ENCODE measurements at regions not wholly inside any gene's neighbourhood (a gene's known extent, or its start where the extent isn't known, plus 50 kb on each side); places are given as distances from the start of the nearest gene placed in this dataset.

- no peak for DNase-seq
- peaks cover 0 to 3% of the 10 kb centered on the region in 2 donors for H3K9me3 Mint-ChIP-seq
- no peaks in the 10 kb centered on the region for H3K4me1 Mint-ChIP-seq (ENCODE audit: low read depth)
- no peaks in the 10 kb centered on the region for H3K27me3 Mint-ChIP-seq (ENCODE audit: low read depth)
- ATAC-seq (replicated peaks in 1 of 2): no peak
- no peak overlapping the region for H3K4me3 Mint-ChIP-seq
- no peaks in the 10 kb centered on the region for H3K36me3 Mint-ChIP-seq (ENCODE audit: insufficient read depth in 2 of 2)
- no peak overlapping the region for H3K27ac Mint-ChIP-seq
Observed at GRCh38 chr20:2203436-2203835, 92.4 kb upstream of the TGM3 start.

- Mint-ChIP-seq H3K4me1 (ENCODE audit: low read depth) (no peaks in the 10 kb centered on the region), H3K27me3 (ENCODE audit: low read depth) (no peaks in the 10 kb centered on the region), H3K36me3 (ENCODE audit: insufficient read depth in 2 of 2) (no peaks in the 10 kb centered on the region), H3K27ac (no peak overlapping the region), H3K4me3 (no peak overlapping the region), H3K9me3 (peaks cover 0 to 3% of the 10 kb centered on the region in 2 donors)
- ATAC-seq (replicated peaks in 1 of 2) (no peak), DNase-seq (no peak)
Observed at GRCh38 chr20:2204021-2204420, 91.8 kb upstream of the TGM3 start.

GRCh38 chr20:2206957-2207769 is 88.6 kb upstream of the TGM3 start:
- no peaks in the 10 kb centered on the region for H3K4me1 Mint-ChIP-seq (ENCODE audit: low read depth)
- H3K27me3 Mint-ChIP-seq (ENCODE audit: low read depth): no peaks in the 10 kb centered on the region
- DNase-seq (peak; percentile 79 to 81), ATAC-seq (replicated peaks in 1 of 2) (peak; percentile 83 to 85)
- H3K4me3 Mint-ChIP-seq: peak overlapping the region; percentile 92
- H3K36me3 Mint-ChIP-seq (ENCODE audit: insufficient read depth in 2 of 2): no peaks in the 10 kb centered on the region
- H3K9me3 Mint-ChIP-seq: peaks cover 0 to 3% of the 10 kb centered on the region in 2 donors
- H3K27ac Mint-ChIP-seq: no peak overlapping the region

- no peak for ATAC-seq (replicated peaks in 1 of 2)
- H3K27me3 Mint-ChIP-seq (ENCODE audit: low read depth): no peaks in the 10 kb centered on the region
- H3K4me3 Mint-ChIP-seq: peak overlapping the region; percentile 92
- H3K27ac Mint-ChIP-seq: no peak overlapping the region
- DNase-seq: no peak
- peaks cover 0 to 3% of the 10 kb centered on the region in 2 donors for H3K9me3 Mint-ChIP-seq
- H3K36me3 Mint-ChIP-seq (ENCODE audit: insufficient read depth in 2 of 2): no peaks in the 10 kb centered on the region
- no peaks in the 10 kb centered on the region for H3K4me1 Mint-ChIP-seq (ENCODE audit: low read depth)
Observed at GRCh38 chr20:2207770-2208097, 88.1 kb upstream of the TGM3 start.

- DNase-seq (no peak), ATAC-seq (replicated peaks in 1 of 2) (no peak)
- H3K9me3 Mint-ChIP-seq: peaks cover 0 to 2% of the 10 kb centered on the region in 2 donors
- H3K4me1 Mint-ChIP-seq (ENCODE audit: low read depth): no peaks in the 10 kb centered on the region
- no peaks in the 10 kb centered on the region for H3K27me3 Mint-ChIP-seq (ENCODE audit: low read depth)
- H3K27ac Mint-ChIP-seq: no peak overlapping the region
- no peaks in the 10 kb centered on the region for H3K36me3 Mint-ChIP-seq (ENCODE audit: insufficient read depth in 2 of 2)
- H3K4me3 Mint-ChIP-seq: no peak overlapping the region
Observed at GRCh38 chr20:2208897-2209296, 86.9 kb upstream of the TGM3 start.

GRCh38 chr20:2210646-2211552 is 84.9 kb upstream of the TGM3 start:
- Mint-ChIP-seq H3K4me1 (ENCODE audit: low read depth) (no peaks in the 10 kb centered on the region), H3K27me3 (ENCODE audit: low read depth) (no peaks in the 10 kb centered on the region), H3K27ac (no peak overlapping the region), H3K4me3 (no peak overlapping the region), H3K9me3 (no peaks in the 10 kb centered on the region), H3K36me3 (ENCODE audit: insufficient read depth in 2 of 2) (no peaks in the 10 kb centered on the region)
- no peak for ATAC-seq (replicated peaks in 1 of 2)
- no peak for DNase-seq

- no peak for ATAC-seq (replicated peaks in 1 of 2)
- no peak overlapping the region for H3K4me3 Mint-ChIP-seq
- no peak overlapping the region for H3K27ac Mint-ChIP-seq
- DNase-seq: no peak
- no peaks in the 10 kb centered on the region for H3K36me3 Mint-ChIP-seq (ENCODE audit: insufficient read depth in 2 of 2)
- H3K9me3 Mint-ChIP-seq: no peaks in the 10 kb centered on the region
- no peaks in the 10 kb centered on the region for H3K4me1 Mint-ChIP-seq (ENCODE audit: low read depth)
- no peaks in the 10 kb centered on the region for H3K27me3 Mint-ChIP-seq (ENCODE audit: low read depth)
Observed at GRCh38 chr20:2212456-2213015, 83.3 kb upstream of the TGM3 start.

GRCh38 chr20:2213401-2213800 is 82.4 kb upstream of the TGM3 start:
- H3K27me3 Mint-ChIP-seq (ENCODE audit: low read depth): no peaks in the 10 kb centered on the region
- peaks cover 7% of the 10 kb centered on the region for H3K4me1 Mint-ChIP-seq (ENCODE audit: low read depth)
- H3K36me3 Mint-ChIP-seq (ENCODE audit: insufficient read depth in 2 of 2): no peaks in the 10 kb centered on the region
- H3K9me3 Mint-ChIP-seq: no peaks in the 10 kb centered on the region
- H3K4me3 Mint-ChIP-seq: no peak overlapping the region
- no peak for DNase-seq
- no peak overlapping the region for H3K27ac Mint-ChIP-seq
- ATAC-seq (replicated peaks in 1 of 2): no peak

GRCh38 chr20:2217857-2218539 is 77.8 kb upstream of the TGM3 start:
- peaks cover 0 to 6% of the 10 kb centered on the region in 2 donors for H3K9me3 Mint-ChIP-seq
- DNase-seq (peak; percentile 3 to 21), ATAC-seq (replicated peaks in 1 of 2) (peak; percentile 53 to 76)
- H3K27ac Mint-ChIP-seq: no peak overlapping the region
- peaks cover 19% of the 10 kb centered on the region for H3K4me1 Mint-ChIP-seq (ENCODE audit: low read depth)
- H3K27me3 Mint-ChIP-seq (ENCODE audit: low read depth): no peaks in the 10 kb centered on the region
- H3K36me3 Mint-ChIP-seq (ENCODE audit: insufficient read depth in 2 of 2): peaks cover 3 to 8% of the 10 kb centered on the region in 2 donors
- H3K4me3 Mint-ChIP-seq: peak overlapping the region; percentile 12 to 53

- Mint-ChIP-seq H3K4me3 (no peak overlapping the region), H3K27ac (no peak overlapping the region), H3K27me3 (ENCODE audit: low read depth) (no peaks in the 10 kb centered on the region), H3K9me3 (peaks cover 0 to 6% of the 10 kb centered on the region in 2 donors), H3K36me3 (ENCODE audit: insufficient read depth in 2 of 2) (peaks cover 3 to 8% of the 10 kb centered on the region in 2 donors), H3K4me1 (ENCODE audit: low read depth) (peaks cover 19% of the 10 kb centered on the region)
- DNase-seq: no peak
- no peak for ATAC-seq (replicated peaks in 1 of 2)
Observed at GRCh38 chr20:2219481-2220006, 76.3 kb upstream of the TGM3 start.

GRCh38 chr20:2220298-2220697 is 75.5 kb upstream of the TGM3 start:
- Mint-ChIP-seq H3K9me3 (peaks cover 0 to 6% of the 10 kb centered on the region in 2 donors), H3K27me3 (ENCODE audit: low read depth) (no peaks in the 10 kb centered on the region), H3K4me1 (ENCODE audit: low read depth) (peaks cover 19% of the 10 kb centered on the region), H3K36me3 (ENCODE audit: insufficient read depth in 2 of 2) (peaks cover 3 to 8% of the 10 kb centered on the region in 2 donors), H3K4me3 (no peak overlapping the region), H3K27ac (no peak overlapping the region)
- DNase-seq: no peak
- ATAC-seq (replicated peaks in 1 of 2): no peak

- DNase-seq: no peak
- Mint-ChIP-seq H3K4me1 (ENCODE audit: low read depth) (peaks cover 19% of the 10 kb centered on the region), H3K4me3 (no peak overlapping the region), H3K9me3 (peaks cover 0 to 6% of the 10 kb centered on the region in 2 donors), H3K27me3 (ENCODE audit: low read depth) (no peaks in the 10 kb centered on the region), H3K27ac (no peak overlapping the region), H3K36me3 (ENCODE audit: insufficient read depth in 2 of 2) (peaks cover 3 to 8% of the 10 kb centered on the region in 2 donors)
- no peak for ATAC-seq (replicated peaks in 1 of 2)
Observed at GRCh38 chr20:2221921-2222320, 73.9 kb upstream of the TGM3 start.
